Astrocyte of the spinal cord (primary cell): ENCODE measurements at regions not wholly inside any gene's neighbourhood (a gene's known extent, or its start where the extent isn't known, plus 50 kb on each side); places are given as distances from the start of the nearest gene placed in this dataset.
"Not testable (repeated sequence)": the region's sequence is repeated elsewhere in the genome, so short reads cannot be mapped to it uniquely, and the experiment has no call there.

Experiments used
- DNase-seq: peaks from one replicate; pipeline ENCODE4 v3.0.0; 2011; ENCODE audit warnings: low read depth, low spot score
- H3K4me3 ChIP-seq: 2 replicates; pipeline ENCODE4 v1.5.1; 2011; ENCODE audit warnings: low read depth, mild to moderate bottlenecking, low read length, moderate library complexity
- in situ Hi-C: cut with HindIII; loops from 2 replicates; pipeline ENCODE4 v1.10.0; 2017; ENCODE audit warnings: low sequenced_read_pairs
- TF ChIP-seq, protein P1 (sequence below): IDR thresholded peaks from 2 replicates; pipeline ENCODE4 v1.5.1; 2012; ENCODE audit warnings: low read depth, mild to moderate bottlenecking, low read length, inconsistent platforms

GRCh38 chr5:96546120-96546519 is 113.1 kb upstream of the PCSK1 start:
- TF ChIP-seq, protein P1, sequence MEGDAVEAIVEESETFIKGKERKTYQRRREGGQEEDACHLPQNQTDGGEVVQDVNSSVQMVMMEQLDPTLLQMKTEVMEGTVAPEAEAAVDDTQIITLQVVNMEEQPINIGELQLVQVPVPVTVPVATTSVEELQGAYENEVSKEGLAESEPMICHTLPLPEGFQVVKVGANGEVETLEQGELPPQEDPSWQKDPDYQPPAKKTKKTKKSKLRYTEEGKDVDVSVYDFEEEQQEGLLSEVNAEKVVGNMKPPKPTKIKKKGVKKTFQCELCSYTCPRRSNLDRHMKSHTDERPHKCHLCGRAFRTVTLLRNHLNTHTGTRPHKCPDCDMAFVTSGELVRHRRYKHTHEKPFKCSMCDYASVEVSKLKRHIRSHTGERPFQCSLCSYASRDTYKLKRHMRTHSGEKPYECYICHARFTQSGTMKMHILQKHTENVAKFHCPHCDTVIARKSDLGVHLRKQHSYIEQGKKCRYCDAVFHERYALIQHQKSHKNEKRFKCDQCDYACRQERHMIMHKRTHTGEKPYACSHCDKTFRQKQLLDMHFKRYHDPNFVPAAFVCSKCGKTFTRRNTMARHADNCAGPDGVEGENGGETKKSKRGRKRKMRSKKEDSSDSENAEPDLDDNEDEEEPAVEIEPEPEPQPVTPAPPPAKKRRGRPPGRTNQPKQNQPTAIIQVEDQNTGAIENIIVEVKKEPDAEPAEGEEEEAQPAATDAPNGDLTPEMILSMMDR, result no peak
- no peak for DNase-seq
- H3K4me3 ChIP-seq, result no peak overlapping the region
- in situ Hi-C loops, result no loop called here

DNA sequence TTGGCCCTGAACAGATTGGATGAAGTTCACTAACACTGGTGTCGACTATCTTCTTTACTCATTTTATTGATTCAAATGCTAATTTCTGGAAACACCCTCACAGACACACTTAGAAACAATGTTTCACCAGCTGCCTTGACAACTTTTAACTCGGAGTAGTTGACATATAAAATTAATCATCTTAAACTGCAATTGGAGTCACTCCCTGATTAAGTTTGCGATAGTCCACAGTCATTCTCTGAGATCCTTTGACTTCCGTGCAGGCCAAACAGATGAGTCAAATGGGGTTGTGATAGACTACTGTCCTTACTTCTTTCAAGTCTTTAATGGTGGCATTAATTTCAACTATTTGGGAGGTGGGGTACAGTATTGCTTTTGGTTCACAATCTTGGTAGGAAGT is 114.4 kb upstream of the PCSK1 start:
- DNase-seq, result no peak
- H3K4me3 ChIP-seq, result no peak overlapping the region
- TF ChIP-seq, protein P1, result no peak
- in situ Hi-C loops, result no loop called here

- in situ Hi-C loops, result no loop called here
- TF ChIP-seq, protein P1, result no peak
- H3K4me3 ChIP-seq, result no peak overlapping the region
- DNase-seq, result no peak
These were observed 113.3 kb upstream of the CAST start for GRCh38 chr5:96548905-96549304.

DNA sequence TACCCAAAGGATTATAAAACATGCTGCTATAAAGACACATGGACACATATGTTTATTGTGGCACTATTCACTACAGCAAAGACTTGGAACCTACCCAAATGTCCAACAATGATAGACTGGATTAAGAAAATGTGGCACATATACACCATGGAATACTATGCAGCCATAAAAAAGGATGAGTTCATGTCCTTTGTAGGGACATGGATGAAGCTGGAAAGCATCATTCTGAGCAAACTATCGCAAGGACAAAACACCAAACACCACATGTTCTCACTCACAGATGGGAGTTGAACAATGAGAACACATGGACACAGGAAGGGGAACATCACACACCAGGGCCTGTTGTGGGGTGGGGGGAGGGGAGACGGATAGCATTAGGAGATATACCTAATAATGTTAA is 101.3 kb upstream of the CAST start:
- in situ Hi-C loops, DNase-seq, H3K4me3 ChIP-seq: not testable (repeated sequence)

- no peak overlapping the region for H3K4me3 ChIP-seq
- in situ Hi-C loops, result no loop called here
- TF ChIP-seq, protein P1, result no peak
- peak; percentile 55 for DNase-seq
These were observed 99.6 kb upstream of the CAST start for GRCh38 chr5:96562614-96563013.

GRCh38 chr5:96563816-96564215 is 98.4 kb upstream of the CAST start:
- no peak for DNase-seq
- in situ Hi-C loops, result no loop called here
- TF ChIP-seq, protein P1, result no peak
- no peak overlapping the region for H3K4me3 ChIP-seq

DNA sequence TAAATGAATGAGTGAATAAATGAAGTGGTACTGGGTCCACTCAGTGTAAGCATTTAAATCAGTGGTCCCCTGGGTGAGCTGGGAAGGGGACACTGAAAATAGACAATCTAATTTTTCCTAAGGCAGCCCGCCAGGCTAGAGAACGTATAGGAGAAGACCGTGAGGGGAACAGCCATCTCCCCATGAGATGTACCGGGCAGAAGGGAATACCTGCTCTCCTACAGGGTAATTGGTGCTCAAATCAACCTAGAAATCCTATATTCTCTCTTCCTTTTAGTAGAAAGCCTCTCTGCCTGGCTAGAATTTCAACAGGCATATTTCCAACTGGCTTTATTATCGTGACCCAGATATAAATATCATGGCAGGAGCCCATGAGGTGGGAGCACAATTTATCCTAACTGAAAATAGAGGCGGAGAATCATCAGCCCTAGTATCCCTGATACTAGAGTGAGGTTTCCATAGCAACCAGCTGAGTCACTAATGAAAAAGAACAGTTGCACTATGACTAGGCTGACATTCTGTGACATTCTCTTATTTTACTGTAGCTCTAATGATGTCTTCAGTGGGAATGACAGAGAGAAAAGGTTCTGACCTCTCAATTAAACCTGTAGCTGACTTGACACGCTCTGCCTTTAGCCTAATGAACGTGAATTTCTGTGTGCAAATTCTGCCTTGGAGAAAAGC is 96.5 kb upstream of the CAST start:
- H3K4me3 ChIP-seq, result no peak overlapping the region
- in situ Hi-C loops, result no loop called here
- peak; percentile 84 for DNase-seq
- TF ChIP-seq, protein P1, result no peak
